Esophagus muscularis mucosa (tissue), 4 donors: ENCODE measurements at regions not wholly inside any gene's neighbourhood (a gene's known extent, or its start where the extent isn't known, plus 50 kb on each side); places are given as distances from the start of the nearest gene placed in this dataset.

Experiments
- EP300 ChIP-seq: sonication (generic); formaldehyde crosslinking; IDR thresholded peaks from one replicate; pipeline ENCODE4 v1.6.1; 2017; ENCODE audit warnings: antibody characterized with exemption
- POLR2A ChIP-seq: fragments of 450-650 bp; IDR thresholded peaks from one replicate; pipeline ENCODE4 v1.6.1; 2017; ENCODE audit warnings: antibody characterized with exemption, moderate library complexity, mild to moderate bottlenecking, low read depth
- POLR2AphosphoS5 ChIP-seq, 2 donors: sonication (generic); formaldehyde crosslinking; IDR thresholded peaks; one replicate each; pipeline ENCODE4 v1.6.1; 2017; ENCODE audit warnings: antibody characterized with exemption in 2 of 2
- TF ChIP-seq, protein P1 (sequence below), 3 experiments: fragments of 200-600 bp in 2 of 3; fragments of 450-650 bp in 1 of 3; sonication (generic) in 2 of 3; IDR thresholded peaks; one replicate each; pipeline ENCODE4 v1.5.1; 2017 to 2019; ENCODE audit warnings: antibody characterized with exemption in 3 of 3, mild to moderate bottlenecking in 2 of 3, moderate library complexity in 1 of 3

DNA sequence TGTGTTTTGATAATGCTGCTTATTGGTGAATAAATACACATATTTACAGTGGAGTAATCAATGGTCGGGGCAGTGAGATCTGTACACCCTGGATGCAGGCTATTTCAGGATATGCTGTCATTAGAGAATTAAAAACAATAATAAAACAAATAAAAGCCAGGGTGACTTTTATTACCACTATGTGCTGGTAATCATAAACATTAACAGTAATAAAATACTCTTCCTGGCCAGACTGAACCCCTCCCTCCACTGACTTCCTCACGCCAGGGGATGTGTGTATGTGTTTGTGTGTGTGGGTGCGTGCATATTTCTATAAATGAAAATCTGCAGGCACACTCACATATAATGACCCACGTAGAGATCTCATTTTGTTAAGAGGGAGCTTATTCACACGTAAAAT is 98.0 kb upstream of the MAP9 start:
- no peak for TF ChIP-seq POLR2A
- no peak for TF ChIP-seq EP300
- TF ChIP-seq, protein P1, sequence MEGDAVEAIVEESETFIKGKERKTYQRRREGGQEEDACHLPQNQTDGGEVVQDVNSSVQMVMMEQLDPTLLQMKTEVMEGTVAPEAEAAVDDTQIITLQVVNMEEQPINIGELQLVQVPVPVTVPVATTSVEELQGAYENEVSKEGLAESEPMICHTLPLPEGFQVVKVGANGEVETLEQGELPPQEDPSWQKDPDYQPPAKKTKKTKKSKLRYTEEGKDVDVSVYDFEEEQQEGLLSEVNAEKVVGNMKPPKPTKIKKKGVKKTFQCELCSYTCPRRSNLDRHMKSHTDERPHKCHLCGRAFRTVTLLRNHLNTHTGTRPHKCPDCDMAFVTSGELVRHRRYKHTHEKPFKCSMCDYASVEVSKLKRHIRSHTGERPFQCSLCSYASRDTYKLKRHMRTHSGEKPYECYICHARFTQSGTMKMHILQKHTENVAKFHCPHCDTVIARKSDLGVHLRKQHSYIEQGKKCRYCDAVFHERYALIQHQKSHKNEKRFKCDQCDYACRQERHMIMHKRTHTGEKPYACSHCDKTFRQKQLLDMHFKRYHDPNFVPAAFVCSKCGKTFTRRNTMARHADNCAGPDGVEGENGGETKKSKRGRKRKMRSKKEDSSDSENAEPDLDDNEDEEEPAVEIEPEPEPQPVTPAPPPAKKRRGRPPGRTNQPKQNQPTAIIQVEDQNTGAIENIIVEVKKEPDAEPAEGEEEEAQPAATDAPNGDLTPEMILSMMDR (IDR thresholded peaks at IDR 0.05), result no peak
- no peak for TF ChIP-seq POLR2AphosphoS5 (IDR thresholded peaks at IDR 0.05)
